ENCODE measurements at regions not wholly inside any gene's neighbourhood (a gene's known extent, or its start where the extent isn't known, plus 50 kb on each side); places are given as distances from the start of the nearest gene placed in this dataset.

- no peaks in the 10 kb centered on the region for H3K9me3 ChIP-seq (ENCODE audit: control insufficient read depth in 4 of 4, low read length in 3 of 4)
- no peaks in the 10 kb centered on the region for H3K27me3 ChIP-seq (ENCODE audit: control insufficient read depth in 4 of 4, insufficient read depth in 4 of 4, low read length in 3 of 4)
- H3K27ac ChIP-seq (ENCODE audit: low read depth in 1 of 2, low read length in 2 of 2): no peak overlapping the region
- 80% methylated on average over 2 of the region's 2 CpGs for WGBS
- no peaks in the 10 kb centered on the region for H3K4me1 ChIP-seq (ENCODE audit: control insufficient read depth in 4 of 4, insufficient read depth in 4 of 4, low read length in 3 of 4)
- TF ChIP-seq SP1 (IDR thresholded peaks at IDR 0.05) (no peak), HNF4G (IDR thresholded peaks at IDR 0.05) (no peak), GABPA (IDR thresholded peaks at IDR 0.05 in 1 of 2, conservative IDR thresholded peaks at IDR 0.05 in 1 of 2) (no peak), TAF1 (conservative IDR thresholded peaks at IDR 0.05) (no peak), FOXA2 (IDR thresholded peaks at IDR 0.05) (no peak), HNF4A (conservative IDR thresholded peaks at IDR 0.05) (no peak)
- TF ChIP-seq, protein P1, sequence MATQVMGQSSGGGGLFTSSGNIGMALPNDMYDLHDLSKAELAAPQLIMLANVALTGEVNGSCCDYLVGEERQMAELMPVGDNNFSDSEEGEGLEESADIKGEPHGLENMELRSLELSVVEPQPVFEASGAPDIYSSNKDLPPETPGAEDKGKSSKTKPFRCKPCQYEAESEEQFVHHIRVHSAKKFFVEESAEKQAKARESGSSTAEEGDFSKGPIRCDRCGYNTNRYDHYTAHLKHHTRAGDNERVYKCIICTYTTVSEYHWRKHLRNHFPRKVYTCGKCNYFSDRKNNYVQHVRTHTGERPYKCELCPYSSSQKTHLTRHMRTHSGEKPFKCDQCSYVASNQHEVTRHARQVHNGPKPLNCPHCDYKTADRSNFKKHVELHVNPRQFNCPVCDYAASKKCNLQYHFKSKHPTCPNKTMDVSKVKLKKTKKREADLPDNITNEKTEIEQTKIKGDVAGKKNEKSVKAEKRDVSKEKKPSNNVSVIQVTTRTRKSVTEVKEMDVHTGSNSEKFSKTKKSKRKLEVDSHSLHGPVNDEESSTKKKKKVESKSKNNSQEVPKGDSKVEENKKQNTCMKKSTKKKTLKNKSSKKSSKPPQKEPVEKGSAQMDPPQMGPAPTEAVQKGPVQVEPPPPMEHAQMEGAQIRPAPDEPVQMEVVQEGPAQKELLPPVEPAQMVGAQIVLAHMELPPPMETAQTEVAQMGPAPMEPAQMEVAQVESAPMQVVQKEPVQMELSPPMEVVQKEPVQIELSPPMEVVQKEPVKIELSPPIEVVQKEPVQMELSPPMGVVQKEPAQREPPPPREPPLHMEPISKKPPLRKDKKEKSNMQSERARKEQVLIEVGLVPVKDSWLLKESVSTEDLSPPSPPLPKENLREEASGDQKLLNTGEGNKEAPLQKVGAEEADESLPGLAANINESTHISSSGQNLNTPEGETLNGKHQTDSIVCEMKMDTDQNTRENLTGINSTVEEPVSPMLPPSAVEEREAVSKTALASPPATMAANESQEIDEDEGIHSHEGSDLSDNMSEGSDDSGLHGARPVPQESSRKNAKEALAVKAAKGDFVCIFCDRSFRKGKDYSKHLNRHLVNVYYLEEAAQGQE (IDR thresholded peaks at IDR 0.05): no peak
- TF ChIP-seq, protein P2, sequence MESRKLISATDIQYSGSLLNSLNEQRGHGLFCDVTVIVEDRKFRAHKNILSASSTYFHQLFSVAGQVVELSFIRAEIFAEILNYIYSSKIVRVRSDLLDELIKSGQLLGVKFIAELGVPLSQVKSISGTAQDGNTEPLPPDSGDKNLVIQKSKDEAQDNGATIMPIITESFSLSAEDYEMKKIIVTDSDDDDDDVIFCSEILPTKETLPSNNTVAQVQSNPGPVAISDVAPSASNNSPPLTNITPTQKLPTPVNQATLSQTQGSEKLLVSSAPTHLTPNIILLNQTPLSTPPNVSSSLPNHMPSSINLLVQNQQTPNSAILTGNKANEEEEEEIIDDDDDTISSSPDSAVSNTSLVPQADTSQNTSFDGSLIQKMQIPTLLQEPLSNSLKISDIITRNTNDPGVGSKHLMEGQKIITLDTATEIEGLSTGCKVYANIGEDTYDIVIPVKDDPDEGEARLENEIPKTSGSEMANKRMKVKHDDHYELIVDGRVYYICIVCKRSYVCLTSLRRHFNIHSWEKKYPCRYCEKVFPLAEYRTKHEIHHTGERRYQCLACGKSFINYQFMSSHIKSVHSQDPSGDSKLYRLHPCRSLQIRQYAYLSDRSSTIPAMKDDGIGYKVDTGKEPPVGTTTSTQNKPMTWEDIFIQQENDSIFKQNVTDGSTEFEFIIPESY (IDR thresholded peaks at IDR 0.05): no peak
- H3K4me3 ChIP-seq (ENCODE audit: low read depth in 1 of 3, low read length in 3 of 3): no peak overlapping the region
- no peak overlapping the region for H3K9ac ChIP-seq (ENCODE audit: low read depth in 1 of 2, low read length in 2 of 2)
- DNase-seq (ENCODE audit: low spot score): no peak
- no peaks in the 10 kb centered on the region for H3K36me3 ChIP-seq (ENCODE audit: control insufficient read depth in 4 of 4, insufficient read depth in 3 of 4, low read depth in 1 of 4, low read length in 3 of 4)
Observed at GRCh38 chr11:110910384-110910783, 198.1 kb upstream of the ARHGAP20 start.

GRCh38 chr11:110909336-110909735 is 197.1 kb upstream of the ARHGAP20 start:
- no peak for DNase-seq (ENCODE audit: low spot score)

DNA sequence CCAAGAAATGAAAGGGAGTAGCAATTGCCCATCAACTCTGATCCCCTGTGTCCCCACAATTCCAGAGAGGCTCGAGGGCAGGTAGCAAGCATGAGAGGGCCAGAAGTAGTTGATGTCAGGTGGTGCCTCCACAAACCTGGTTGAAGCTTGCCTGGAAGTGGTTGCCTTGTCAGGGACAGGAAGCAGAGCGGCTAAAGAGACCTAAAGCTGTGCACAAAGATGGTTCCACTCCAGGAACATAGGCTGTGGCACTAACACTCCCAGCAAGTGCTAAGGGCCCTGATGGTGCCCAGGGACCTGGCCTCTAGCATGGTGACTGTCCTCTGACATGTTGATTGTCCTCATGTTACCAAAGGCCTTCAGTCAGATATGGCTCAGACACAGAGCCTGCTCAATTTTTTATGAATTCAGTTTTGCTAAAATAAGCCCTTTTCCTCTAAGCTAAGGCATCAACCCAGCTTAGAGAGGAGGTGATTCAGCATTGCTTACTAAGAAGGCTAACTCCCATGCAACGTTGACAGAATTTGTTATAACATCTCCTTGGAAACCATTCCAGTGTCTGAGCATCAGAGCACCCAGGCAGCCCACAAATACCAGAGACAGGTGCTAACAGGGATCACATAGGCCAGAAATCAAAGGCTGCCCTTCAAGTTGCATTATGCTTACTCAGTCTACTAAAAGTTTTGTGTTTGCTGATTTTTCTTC is 196.3 kb upstream of the ARHGAP20 start:
- Histone ChIP-seq H3K27ac (ENCODE audit: low read depth in 1 of 2, low read length in 2 of 2) (no peak overlapping the region), H3K9me3 (ENCODE audit: control insufficient read depth in 4 of 4, low read length in 3 of 4) (no peaks in the 10 kb centered on the region), H3K36me3 (ENCODE audit: control insufficient read depth in 4 of 4, insufficient read depth in 3 of 4, low read depth in 1 of 4, low read length in 3 of 4) (no peaks in the 10 kb centered on the region), H3K4me3 (ENCODE audit: low read depth in 1 of 3, low read length in 3 of 3) (no peak overlapping the region), H3K27me3 (ENCODE audit: control insufficient read depth in 4 of 4, insufficient read depth in 4 of 4, low read length in 3 of 4) (no peaks in the 10 kb centered on the region), H3K4me1 (ENCODE audit: control insufficient read depth in 4 of 4, insufficient read depth in 4 of 4, low read length in 3 of 4) (no peaks in the 10 kb centered on the region), H3K9ac (ENCODE audit: low read depth in 1 of 2, low read length in 2 of 2) (no peak overlapping the region)
- DNase-seq (ENCODE audit: low spot score): no peak
- TF ChIP-seq, protein P1 (IDR thresholded peaks at IDR 0.05): no peak
- no peak for TF ChIP-seq CTCF (IDR thresholded peaks at IDR 0.05; ENCODE audit: low read depth, low read length, missing input control)
- WGBS: 72% methylated on average over 3 of the region's 3 CpGs

More at GRCh38 chr11:110909336-110909735, 197.1 kb upstream of the ARHGAP20 start:
- Histone ChIP-seq H3K9ac (ENCODE audit: low read depth in 1 of 2, low read length in 2 of 2) (no peak overlapping the region), H3K36me3 (ENCODE audit: control insufficient read depth in 4 of 4, insufficient read depth in 3 of 4, low read depth in 1 of 4, low read length in 3 of 4) (no peaks in the 10 kb centered on the region), H3K4me1 (ENCODE audit: control insufficient read depth in 4 of 4, insufficient read depth in 4 of 4, low read length in 3 of 4) (no peaks in the 10 kb centered on the region), H3K27ac (ENCODE audit: low read depth in 1 of 2, low read length in 2 of 2) (no peak overlapping the region), H3K4me3 (ENCODE audit: low read depth in 1 of 3, low read length in 3 of 3) (no peak overlapping the region), H3K9me3 (ENCODE audit: control insufficient read depth in 4 of 4, low read length in 3 of 4) (no peaks in the 10 kb centered on the region), H3K27me3 (ENCODE audit: control insufficient read depth in 4 of 4, insufficient read depth in 4 of 4, low read length in 3 of 4) (no peaks in the 10 kb centered on the region)
- no peak for TF ChIP-seq RXRA (IDR thresholded peaks at IDR 0.05)
- TF ChIP-seq NR2F2 (IDR thresholded peaks at IDR 0.05): no peak
- no peak for TF ChIP-seq MAX (IDR thresholded peaks at IDR 0.05)
- TF ChIP-seq RAD21 (IDR thresholded peaks at IDR 0.05): no peak
- TF ChIP-seq EGR1 (IDR thresholded peaks at IDR 0.05; ENCODE audit: low read depth in 2 of 2): no peak
- TF ChIP-seq FOXA2 (IDR thresholded peaks at IDR 0.05): no peak
- TF ChIP-seq FOXA1 (IDR thresholded peaks at IDR 0.05): no peak
- WGBS: 85% methylated on average over 8 of the region's 8 CpGs
